Gastroesophageal sphincter (tissue), 3 donors: ENCODE measurements at regions not wholly inside any gene's neighbourhood (a gene's known extent, or its start where the extent isn't known, plus 50 kb on each side); places are given as distances from the start of the nearest gene placed in this dataset.

ENCODE experiments used
- CTCF ChIP-seq, 4 experiments: fragments of 200-600 bp in 2 of 4; fragments of 450-650 bp in 2 of 4; sonication (generic) in 1 of 4; IDR thresholded peaks; one replicate each; pipeline ENCODE4 v1.5.1; 2017 to 2019; ENCODE audit warnings: antibody characterized with exemption in 4 of 4, mild to moderate bottlenecking in 2 of 4, moderate library complexity in 2 of 4
- EP300 ChIP-seq: sonication (generic); formaldehyde crosslinking; IDR thresholded peaks from one replicate; pipeline ENCODE4 v1.6.1; 2017; ENCODE audit warnings: antibody characterized with exemption, mild to moderate bottlenecking
- POLR2A ChIP-seq, 2 donors: fragments of 450-650 bp; IDR thresholded peaks; one replicate each; pipeline ENCODE4 v1.6.1; 2017; ENCODE audit warnings: antibody characterized with exemption in 2 of 2, mild to moderate bottlenecking in 2 of 2, moderate library complexity in 1 of 2
- POLR2AphosphoS5 ChIP-seq: sonication (generic); formaldehyde crosslinking; IDR thresholded peaks from one replicate; pipeline ENCODE4 v1.6.1; 2017; ENCODE audit warnings: antibody characterized with exemption

GRCh38 chr16:52817696-52818095 is 235.0 kb downstream of the CHD9NB start:
- TF ChIP-seq CTCF (IDR thresholded peaks at IDR 0.05) = no peak
- TF ChIP-seq POLR2A (IDR thresholded peaks at IDR 0.05) = no peak
- TF ChIP-seq POLR2AphosphoS5 = no peak
- TF ChIP-seq EP300 = no peak
